NAMALWA (cell line): ENCODE measurements at regions not wholly inside any gene's neighbourhood (a gene's known extent, or its start where the extent isn't known, plus 50 kb on each side); places are given as distances from the start of the nearest gene placed in this dataset.
"Not testable (repeated sequence)": the region's sequence is repeated elsewhere in the genome, so short reads cannot be mapped to it uniquely, and the experiment has no call there.

Experiments used
- DNase-seq: peaks from one replicate; pipeline ENCODE4 v3.0.0-alpha.2; 2015; ENCODE audit warnings: low spot score

DNA sequence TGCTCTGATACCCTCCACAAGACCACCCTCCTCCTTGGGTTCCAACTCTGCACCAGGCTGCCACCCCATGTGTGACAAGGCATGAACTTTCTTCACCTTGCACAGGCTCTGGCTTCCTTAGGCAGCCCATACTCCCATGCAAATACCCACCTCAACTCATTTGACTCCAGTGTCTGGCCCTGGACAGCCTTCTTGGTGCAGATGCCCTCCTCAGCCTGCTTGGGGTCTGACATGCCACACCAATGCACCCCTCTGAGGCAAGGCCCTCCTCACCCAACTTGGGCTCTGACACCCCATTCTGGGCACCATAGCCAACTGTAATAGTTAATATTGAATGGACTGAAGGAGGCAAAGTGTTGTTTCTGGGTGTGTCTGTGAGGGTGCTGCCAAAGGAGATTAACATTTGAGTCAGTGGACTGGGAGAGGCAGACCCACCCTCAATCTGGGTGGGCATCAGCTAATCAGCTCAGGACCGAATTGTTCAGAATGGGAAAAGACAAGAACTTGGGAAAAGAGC lies 115.0 kb upstream of the EPB41L4A start:
- no peak for DNase-seq

DNA sequence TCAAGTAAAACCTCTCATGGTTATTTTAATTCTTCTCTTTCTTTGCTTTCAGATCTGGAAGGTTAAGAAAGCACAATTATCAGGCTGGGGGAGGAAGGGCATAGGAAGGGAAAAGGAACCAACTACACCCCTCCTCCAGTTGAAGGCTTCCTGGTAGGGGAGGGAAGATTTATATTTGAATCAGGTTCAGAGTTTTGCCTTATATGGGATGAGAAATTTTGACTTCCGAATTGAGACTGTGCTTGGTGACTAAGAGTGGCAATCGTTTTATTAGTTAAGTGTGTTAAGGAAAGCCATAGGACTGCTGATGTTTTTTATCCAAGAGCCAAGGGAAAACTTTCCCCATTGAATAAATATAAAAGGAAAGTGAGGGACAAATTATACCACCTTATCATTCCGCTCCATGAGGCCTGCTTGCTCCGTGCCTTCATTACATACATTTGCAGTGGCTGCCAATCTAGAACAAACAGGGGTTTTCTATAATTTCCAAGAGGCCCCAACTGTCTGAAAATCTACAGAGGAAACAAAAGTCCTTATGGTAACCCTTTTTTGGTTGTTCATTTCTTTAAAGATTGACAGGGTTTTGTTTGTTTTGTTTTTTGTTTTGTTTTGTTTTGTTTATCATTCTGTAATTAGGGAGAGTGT lies 115.7 kb upstream of the EPB41L4A start:
- DNase-seq = no peak

DNA sequence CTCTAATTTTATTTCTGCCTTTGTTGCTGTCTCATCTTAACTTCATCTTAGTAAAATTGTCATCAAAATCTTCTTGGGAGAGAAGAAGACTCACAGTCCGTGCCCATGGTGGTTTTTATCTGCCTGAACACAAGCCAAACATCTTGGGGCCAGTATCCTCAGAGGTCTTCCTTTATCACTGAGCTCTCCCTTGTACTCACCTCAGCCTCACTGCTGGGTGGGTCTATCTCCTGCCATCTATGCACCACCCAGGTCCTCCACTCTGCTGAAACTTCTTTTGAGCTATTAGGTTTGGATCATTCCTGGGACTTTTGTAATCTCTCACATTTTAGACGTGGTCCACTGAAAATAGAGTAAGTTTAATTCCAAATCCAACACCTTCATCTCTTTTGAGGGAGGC lies 116.3 kb upstream of the EPB41L4A start:
- no peak for DNase-seq

DNA sequence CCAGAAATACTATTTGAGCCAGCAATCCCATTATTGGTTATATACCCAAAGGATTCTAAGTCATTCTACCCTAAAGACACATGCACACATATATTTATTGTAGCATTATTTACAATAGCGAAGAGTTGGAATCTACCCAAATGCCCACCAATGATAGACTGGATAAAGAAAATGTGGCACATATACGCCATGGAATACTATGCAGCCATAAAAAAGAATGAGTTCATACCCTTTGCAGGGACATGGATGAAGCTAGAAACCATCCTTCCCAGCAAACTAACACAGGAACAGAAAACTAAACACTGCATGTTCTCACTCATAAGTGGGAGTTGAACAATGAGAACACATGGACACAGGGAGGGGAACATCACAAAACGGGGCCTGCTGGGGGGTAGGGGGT lies 125.5 kb upstream of the EPB41L4A start:
- not testable (repeated sequence) for DNase-seq

GRCh38 chr5:112546946-112547592 lies 128.0 kb upstream of the EPB41L4A start:
- DNase-seq = no peak

GRCh38 chr5:112548246-112548881 lies 129.3 kb upstream of the EPB41L4A start:
- no peak for DNase-seq

GRCh38 chr5:112549127-112549526 lies 130.1 kb upstream of the EPB41L4A start:
- no peak for DNase-seq

- no peak for DNase-seq
These were observed 130.6 kb upstream of the EPB41L4A start for GRCh38 chr5:112549605-112550166.

GRCh38 chr5:112551419-112552032 lies 132.4 kb upstream of the EPB41L4A start:
- DNase-seq = peak; percentile 76

DNA sequence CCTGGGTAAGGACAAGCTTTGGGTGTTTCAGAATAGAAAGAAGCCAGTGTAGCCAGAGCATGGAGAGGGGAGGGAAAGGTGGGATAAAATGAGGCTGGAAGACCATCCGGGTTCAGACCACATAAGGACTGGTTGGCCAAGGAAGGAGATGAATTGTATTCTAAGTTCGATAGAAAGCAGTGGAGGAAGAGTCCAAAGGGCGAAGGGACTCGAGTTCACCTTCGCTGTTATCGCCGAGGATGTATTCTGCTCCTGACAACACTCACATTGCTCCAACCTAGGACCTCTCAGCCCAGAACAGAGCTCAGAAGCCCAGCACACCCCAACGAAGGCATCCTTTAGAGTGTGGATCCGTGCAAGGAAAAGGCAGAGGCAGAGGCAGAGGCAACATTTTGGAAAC lies 133.1 kb upstream of the EPB41L4A start:
- DNase-seq = no peak

DNA sequence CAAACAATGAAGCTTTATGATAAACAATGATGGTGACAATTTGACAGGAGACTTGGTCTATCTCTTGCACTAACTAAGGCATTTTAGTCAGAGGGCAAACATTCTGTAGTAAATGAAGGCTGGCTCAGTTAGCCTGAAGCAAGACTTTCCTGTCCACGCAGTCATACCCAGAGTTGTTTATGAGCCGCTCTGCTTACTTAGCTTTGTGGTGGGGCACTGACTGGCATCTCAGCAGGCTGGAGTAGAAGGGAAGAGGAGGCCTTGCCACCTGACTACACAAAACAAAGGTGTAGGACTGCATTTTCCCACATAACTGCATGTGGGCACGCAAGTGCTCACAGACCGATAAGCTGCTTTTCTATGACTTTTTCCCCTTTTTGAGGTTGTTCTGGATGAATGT lies 133.7 kb upstream of the EPB41L4A start:
- no peak for DNase-seq

- DNase-seq = no peak
These were observed 135.3 kb upstream of the EPB41L4A start for GRCh38 chr5:112554101-112554977.

- no peak for DNase-seq
These were observed 136.1 kb upstream of the EPB41L4A start for GRCh38 chr5:112555197-112555596.

DNA sequence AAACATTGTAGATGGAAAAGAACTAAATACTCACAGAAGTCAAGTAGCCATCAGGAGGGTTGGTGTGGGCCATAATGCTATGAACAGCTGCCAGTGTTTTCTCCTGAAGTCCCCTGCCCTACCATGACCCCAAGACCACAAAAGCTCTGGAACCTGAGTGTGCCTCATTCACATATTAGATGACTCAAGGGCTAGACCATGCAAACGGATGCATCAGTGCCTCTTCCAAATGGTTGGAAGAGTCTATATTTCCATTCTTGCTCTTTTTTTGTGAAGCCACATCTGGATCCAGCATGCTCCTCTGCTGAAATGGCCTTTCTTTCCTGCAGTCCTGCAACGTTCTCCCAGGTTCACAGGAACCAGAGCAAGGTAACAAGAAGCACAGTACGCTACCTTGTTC lies 136.6 kb upstream of the EPB41L4A start:
- no peak for DNase-seq

DNA sequence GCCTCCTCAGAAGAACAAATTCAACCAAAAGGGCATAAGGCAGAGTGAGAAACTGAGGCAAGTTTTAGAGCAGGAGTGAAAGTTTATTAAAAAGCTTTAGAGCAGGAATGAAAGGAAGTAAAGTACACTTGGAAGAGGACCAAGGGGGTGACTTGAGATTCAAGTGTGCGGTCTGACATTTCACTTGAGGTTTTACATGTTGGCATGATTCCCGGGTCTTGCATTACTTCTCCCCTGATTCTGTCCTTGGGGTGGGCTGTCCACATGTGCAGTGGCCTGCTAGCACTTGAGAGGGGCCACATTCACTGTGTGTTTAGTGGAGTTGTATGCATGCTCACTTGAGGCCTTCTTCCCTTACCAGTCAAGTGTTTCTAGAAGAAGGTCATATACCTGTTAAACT lies 140.4 kb upstream of the EPB41L4A start:
- DNase-seq = not testable (repeated sequence)

GRCh38 chr5:112560371-112560770 lies 141.3 kb upstream of the EPB41L4A start:
- no peak for DNase-seq

DNA sequence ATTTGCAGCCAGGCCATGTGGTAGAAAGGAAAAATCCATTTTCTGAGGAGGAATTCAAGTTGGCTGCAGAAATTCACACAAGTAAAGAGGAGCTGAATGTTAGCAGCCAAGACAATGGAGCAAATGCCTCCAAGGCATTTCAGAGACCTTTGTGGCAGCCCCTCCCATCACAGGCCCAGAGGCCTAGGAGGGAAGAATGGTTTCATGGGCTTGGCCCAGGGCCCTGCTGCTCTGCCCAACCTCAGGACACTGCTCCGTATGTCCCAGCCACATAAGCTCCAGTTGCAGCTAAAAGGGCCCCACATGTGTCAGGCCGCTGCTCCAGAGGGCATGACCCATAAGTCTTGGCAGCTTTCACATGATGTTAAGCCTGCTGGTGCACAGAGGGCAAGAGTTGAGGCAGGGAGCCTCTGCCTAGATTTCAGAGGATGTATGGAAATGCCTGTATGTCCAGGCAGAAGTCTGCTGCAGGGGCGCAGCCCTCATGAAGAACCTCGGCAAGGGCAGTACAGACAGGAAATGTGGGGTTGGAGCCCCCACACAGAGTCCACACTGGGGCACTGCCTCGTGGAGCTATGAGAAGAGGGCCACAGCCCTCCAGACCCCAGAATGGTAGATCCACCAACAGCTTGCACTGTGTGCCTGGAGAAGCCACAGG lies 144.2 kb upstream of the EPB41L4A start:
- DNase-seq = no peak

DNA sequence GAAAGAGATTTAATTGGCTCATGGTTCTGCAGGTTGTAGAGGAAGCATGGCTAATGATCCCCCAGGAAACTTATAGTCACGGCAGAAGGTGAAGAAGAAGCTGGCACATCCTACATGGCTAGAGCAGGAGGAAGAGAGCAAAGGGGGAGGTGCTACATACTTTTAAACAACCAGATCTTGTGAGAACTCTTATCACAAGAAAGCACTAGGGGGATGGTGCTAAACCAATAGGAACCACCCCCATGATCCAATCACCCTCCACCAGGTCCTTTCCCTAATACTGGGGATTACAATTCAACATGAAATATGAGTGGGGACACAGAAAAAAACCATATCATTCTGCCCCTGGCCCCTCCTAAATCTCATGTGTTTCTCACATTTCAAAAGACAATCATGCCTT lies 147.2 kb upstream of the EPB41L4A start:
- no peak for DNase-seq

GRCh38 chr5:112569596-112569995 lies 150.5 kb upstream of the EPB41L4A start:
- DNase-seq = no peak

DNA sequence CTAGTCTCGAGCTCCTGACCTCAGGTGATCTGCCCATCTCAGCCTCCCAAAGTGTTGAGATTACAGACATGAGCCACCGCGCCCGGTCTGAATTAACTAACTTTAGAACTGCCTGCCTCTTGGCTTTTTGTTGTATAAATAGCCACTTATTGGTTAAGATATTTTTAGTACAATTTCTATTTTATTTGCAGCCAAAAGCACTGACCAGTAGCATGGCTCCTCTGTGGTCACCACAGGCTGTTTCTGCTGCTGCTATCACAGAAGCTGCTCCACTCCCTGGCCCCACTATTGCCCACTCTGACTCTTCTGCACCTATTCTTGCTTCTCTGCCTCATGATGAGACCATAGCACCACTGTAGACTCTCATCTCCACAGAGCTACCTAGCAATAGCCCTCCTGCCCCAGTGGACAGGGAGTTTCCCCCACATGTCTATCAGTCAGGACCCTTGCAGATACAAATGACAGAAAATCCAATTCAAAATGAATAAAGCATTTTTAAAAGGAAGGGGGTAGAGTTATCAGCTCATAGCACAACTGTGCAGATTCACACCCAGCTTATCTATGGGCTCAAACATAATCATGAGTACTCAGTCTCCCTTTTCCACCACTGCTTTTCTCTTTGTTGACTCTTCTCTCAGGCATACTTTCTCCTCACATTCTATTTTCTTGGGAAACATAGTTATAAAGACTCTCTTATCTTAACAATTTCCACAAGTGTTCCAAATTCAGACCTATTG lies 151.8 kb upstream of the EPB41L4A start:
- DNase-seq = no peak
